Hepatocyte (in vitro differentiated cells): ENCODE measurements at regions not wholly inside any gene's neighbourhood (a gene's known extent, or its start where the extent isn't known, plus 50 kb on each side); places are given as distances from the start of the nearest gene placed in this dataset.
"Not testable (repeated sequence)": the region's sequence is repeated elsewhere in the genome, so short reads cannot be mapped to it uniquely, and the experiment has no call there.

ENCODE experiments used
- EZH2 ChIP-seq: fragments of 200-600 bp; sonication (generic); IDR thresholded peaks from 2 replicates; pipeline ENCODE4 v1.6.1; 2016; ENCODE audit warnings: antibody characterized with exemption, mild to moderate bottlenecking, borderline replicate concordance
- TF ChIP-seq, protein P1 (sequence below): fragments of 200-600 bp; sonication (generic); IDR thresholded peaks from 2 replicates; pipeline ENCODE4 v1.5.1; 2016; ENCODE audit warnings: antibody characterized with exemption, mild to moderate bottlenecking; ENCODE audit not compliant: poor library complexity

DNA sequence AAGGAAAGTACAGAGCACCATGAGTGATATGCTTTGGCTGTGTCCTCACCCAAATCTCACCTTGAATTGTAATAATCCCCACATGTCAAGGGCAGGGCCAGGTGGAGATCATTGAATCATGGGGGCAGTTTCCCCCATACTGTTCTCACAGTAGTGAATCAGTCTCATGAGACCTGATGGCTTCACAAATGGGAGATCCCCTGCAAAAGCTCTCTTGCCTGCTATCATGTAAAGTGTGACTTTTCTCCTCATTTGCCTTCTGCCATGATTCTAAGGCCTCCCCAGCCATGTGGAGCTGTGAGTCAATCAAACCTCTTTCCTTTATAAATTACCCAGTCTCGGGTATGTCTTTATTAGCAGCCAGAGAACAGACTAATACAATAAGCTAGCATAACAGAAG lies 266.5 kb upstream of the C9orf72 start:
- TF ChIP-seq, protein P1, sequence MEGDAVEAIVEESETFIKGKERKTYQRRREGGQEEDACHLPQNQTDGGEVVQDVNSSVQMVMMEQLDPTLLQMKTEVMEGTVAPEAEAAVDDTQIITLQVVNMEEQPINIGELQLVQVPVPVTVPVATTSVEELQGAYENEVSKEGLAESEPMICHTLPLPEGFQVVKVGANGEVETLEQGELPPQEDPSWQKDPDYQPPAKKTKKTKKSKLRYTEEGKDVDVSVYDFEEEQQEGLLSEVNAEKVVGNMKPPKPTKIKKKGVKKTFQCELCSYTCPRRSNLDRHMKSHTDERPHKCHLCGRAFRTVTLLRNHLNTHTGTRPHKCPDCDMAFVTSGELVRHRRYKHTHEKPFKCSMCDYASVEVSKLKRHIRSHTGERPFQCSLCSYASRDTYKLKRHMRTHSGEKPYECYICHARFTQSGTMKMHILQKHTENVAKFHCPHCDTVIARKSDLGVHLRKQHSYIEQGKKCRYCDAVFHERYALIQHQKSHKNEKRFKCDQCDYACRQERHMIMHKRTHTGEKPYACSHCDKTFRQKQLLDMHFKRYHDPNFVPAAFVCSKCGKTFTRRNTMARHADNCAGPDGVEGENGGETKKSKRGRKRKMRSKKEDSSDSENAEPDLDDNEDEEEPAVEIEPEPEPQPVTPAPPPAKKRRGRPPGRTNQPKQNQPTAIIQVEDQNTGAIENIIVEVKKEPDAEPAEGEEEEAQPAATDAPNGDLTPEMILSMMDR = not testable (repeated sequence)
- not testable (repeated sequence) for TF ChIP-seq EZH2
